Tibial artery (tissue), 4 donors: ENCODE measurements at regions not wholly inside any gene's neighbourhood (a gene's known extent, or its start where the extent isn't known, plus 50 kb on each side); places are given as distances from the start of the nearest gene placed in this dataset.

Experiments used
- DNase-seq, 2 donors: peaks; one replicate each; pipeline ENCODE4 v3.0.0-alpha.2; 2019
- H3K27ac ChIP-seq, 2 donors: fragments of 200-600 bp; sonication (generic) in 1 of 2; 1 replicate in 1 of 2; 2 replicates in 1 of 2; pipeline ENCODE4 v1.5.1; 2018 to 2019; ENCODE audit warnings: mild to moderate bottlenecking in 1 of 2
- H3K27me3 ChIP-seq, 2 donors: fragments of 200-600 bp; sonication (generic) in 1 of 2; one replicate each; pipeline versions ENCODE4 v1.5.1 to v1.6.0; 2016 to 2019
- H3K36me3 ChIP-seq, 3 donors: fragments of 200-600 bp; sonication (generic) in 2 of 3; one replicate each; pipeline ENCODE4 v1.5.1; 2016 to 2019; ENCODE audit warnings: mild to moderate bottlenecking in 2 of 3
- H3K4me1 ChIP-seq, 4 donors: fragments of 200-600 bp; sonication (generic) in 2 of 4; 1 replicate in 3 of 4; 2 replicates in 1 of 4; pipeline ENCODE4 v1.5.1; 2016 to 2019
- H3K4me3 ChIP-seq, 2 donors: fragments of 200-600 bp; sonication (generic) in 1 of 2; 1 replicate in 1 of 2; 2 replicates in 1 of 2; pipeline ENCODE4 v1.5.1; 2018 to 2019; ENCODE audit warnings: mild to moderate bottlenecking in 2 of 2
- H3K9me3 ChIP-seq, 3 donors: fragments of 200-600 bp; sonication (generic) in 1 of 3; one replicate each; pipeline ENCODE4 v1.5.1; 2016 to 2019
- intact Hi-C: fragments of 100-400 bp; cut with DNase I; formaldehyde crosslinking; loops from one replicate; pipeline ENCODE4 v1.15.0; 2023; ENCODE audit warnings: low total_unique reads
- TF ChIP-seq, protein P1 (sequence below), 2 experiments: fragments of 200-600 bp in 1 of 2; fragments of 450-650 bp in 1 of 2; IDR thresholded peaks; one replicate each; pipeline ENCODE4 v1.5.1; 2017 to 2019; ENCODE audit warnings: antibody characterized with exemption in 2 of 2, mild to moderate bottlenecking in 1 of 2, moderate library complexity in 1 of 2

DNA sequence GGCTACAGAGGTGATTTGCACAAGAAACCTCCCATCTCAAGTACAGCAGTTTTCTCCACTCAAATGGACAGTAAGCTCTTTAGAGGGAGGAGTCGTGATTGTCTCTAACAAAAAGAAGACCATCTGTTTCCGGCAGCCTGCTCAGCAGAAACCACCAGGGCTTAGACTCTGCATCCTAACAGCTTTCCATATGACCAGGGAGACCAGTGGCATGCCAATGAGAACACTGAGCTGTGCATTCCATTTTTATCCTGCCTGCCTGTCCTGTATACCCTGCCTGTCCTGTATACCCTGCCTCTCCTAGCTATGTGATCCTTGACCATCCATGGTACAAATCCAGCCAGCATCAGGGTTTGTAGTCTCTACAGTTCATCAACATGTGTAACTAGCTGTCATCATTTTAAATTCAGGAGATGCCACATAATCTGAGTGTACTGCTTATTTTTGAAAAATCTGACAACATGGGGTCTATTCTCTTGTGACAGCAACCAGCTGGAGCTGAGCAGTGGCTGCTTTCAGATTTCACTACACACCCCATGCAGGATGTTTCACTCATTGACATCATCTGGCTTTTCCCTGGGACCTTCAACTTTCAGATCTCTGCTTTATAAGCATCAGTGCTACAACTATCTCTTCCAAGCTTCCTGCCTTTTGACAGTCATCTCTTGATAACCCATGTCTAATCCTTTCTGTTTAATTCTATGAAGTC, 50.5 kb upstream of the POU2AF2 start:
- no peaks in the 10 kb centered on the region for H3K27me3 ChIP-seq
- H3K9me3 ChIP-seq: no peaks in the 10 kb centered on the region
- H3K27ac ChIP-seq: no peak overlapping the region
- H3K36me3 ChIP-seq: no peaks in the 10 kb centered on the region
- TF ChIP-seq, protein P1, sequence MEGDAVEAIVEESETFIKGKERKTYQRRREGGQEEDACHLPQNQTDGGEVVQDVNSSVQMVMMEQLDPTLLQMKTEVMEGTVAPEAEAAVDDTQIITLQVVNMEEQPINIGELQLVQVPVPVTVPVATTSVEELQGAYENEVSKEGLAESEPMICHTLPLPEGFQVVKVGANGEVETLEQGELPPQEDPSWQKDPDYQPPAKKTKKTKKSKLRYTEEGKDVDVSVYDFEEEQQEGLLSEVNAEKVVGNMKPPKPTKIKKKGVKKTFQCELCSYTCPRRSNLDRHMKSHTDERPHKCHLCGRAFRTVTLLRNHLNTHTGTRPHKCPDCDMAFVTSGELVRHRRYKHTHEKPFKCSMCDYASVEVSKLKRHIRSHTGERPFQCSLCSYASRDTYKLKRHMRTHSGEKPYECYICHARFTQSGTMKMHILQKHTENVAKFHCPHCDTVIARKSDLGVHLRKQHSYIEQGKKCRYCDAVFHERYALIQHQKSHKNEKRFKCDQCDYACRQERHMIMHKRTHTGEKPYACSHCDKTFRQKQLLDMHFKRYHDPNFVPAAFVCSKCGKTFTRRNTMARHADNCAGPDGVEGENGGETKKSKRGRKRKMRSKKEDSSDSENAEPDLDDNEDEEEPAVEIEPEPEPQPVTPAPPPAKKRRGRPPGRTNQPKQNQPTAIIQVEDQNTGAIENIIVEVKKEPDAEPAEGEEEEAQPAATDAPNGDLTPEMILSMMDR (IDR thresholded peaks at IDR 0.05): no peak
- intact Hi-C loops: no loop called here
- DNase-seq: no peak
- H3K4me1 ChIP-seq: no peaks in the 10 kb centered on the region
- H3K4me3 ChIP-seq: no peak overlapping the region

DNA sequence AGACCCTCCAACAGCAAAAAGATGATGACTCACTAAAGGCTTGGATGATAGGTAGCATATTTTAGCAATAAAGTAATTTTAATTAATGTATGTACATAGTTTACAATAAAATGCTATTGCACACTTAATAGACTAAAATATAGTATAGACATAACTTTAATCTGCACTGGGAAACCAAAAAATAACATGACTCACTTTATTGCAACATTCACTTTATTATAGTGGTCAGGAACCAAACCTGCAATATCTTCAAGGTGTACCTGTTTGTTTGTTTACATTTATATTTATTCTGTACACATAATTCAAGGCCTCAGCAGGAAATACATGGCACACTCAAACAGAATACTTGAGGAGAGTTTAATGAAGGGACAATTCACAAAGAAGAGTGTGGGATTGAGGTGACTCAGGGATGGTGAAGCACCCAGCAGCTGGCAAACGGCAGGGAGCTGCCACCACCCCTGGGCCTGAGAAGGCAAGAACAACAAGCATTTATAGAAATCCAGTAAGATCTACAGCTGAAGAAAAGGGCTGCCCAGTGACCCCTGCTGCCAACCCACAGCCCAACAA, 51.5 kb upstream of the POU2AF2 start:
- intact Hi-C loops: no loop called here

DNA sequence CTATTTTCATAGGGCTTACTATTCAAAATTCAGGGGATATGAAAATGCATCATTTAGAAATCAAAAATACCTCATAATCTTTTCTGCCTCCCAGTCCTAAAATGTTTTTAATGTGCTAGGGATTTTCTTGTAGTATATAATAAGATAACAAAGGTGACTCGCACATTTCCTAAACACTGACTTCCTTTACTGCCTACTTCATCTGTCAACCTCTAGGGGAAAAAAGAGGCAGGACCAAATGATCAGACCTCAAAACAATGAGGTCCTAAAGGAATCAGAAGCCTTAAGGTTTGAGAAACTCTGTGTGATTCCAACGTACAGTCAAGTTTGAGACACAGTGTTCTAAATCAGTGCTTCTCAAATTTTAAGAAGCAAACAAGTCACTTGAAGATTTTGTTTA, 56.1 kb upstream of the POU2AF2 start:
- Histone ChIP-seq H3K27ac (no peak overlapping the region), H3K9me3 (peaks cover 0 to 4% (median 0%) of the 10 kb centered on the region in 3 donors), H3K4me3 (no peak overlapping the region), H3K4me1 (no peaks in the 10 kb centered on the region), H3K27me3 (no peaks in the 10 kb centered on the region), H3K36me3 (no peaks in the 10 kb centered on the region)
- TF ChIP-seq, protein P1 (IDR thresholded peaks at IDR 0.05): no peak
- DNase-seq: no peak
- intact Hi-C loops: no loop called here

More for the DNA sequence above, 51.5 kb upstream of the POU2AF2 start:
- no peaks in the 10 kb centered on the region for H3K4me1 ChIP-seq
- H3K4me3 ChIP-seq: no peak overlapping the region
- no peak for DNase-seq
- no peaks in the 10 kb centered on the region for H3K27me3 ChIP-seq
- H3K9me3 ChIP-seq: no peaks in the 10 kb centered on the region
- TF ChIP-seq, protein P1 (IDR thresholded peaks at IDR 0.05): no peak
- H3K36me3 ChIP-seq: no peaks in the 10 kb centered on the region
- H3K27ac ChIP-seq: no peak overlapping the region

DNA sequence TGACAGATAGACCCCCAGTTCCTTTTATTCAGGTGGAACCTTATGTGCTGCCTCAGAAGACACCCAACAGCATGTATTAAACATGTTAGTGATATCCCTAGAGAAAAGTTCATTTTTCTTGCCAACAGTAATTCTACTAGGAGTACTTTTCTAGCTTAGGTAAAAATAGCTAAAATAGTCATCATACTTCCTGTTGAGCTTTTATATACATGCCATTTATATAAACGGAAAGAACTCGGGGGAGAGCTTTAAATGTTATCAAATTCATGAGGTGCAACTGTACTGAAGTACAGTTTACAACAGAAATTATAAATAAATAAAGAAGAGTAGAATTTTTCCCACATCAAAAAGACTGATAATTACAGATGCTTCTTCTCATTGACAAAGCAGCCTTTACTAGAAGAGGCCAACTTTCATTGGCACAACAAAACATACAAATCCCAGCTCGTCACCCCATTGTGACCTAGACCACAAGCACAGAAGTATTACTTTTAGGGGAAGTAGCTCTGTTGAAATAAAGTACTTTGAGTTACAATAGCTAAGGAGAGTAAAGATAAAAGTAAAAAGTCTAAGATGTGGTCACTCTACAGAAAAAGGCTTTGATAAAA, 59.1 kb upstream of the POU2AF2 start:
- no peaks in the 10 kb centered on the region for H3K4me1 ChIP-seq
- H3K27me3 ChIP-seq: no peaks in the 10 kb centered on the region
- intact Hi-C loops: no loop called here
- no peak overlapping the region for H3K4me3 ChIP-seq
- peaks cover 0 to 4% (median 0%) of the 10 kb centered on the region in 3 donors for H3K9me3 ChIP-seq
- TF ChIP-seq, protein P1 (IDR thresholded peaks at IDR 0.05): no peak
- H3K27ac ChIP-seq: no peak overlapping the region
- no peak for DNase-seq
- no peaks in the 10 kb centered on the region for H3K36me3 ChIP-seq

DNA sequence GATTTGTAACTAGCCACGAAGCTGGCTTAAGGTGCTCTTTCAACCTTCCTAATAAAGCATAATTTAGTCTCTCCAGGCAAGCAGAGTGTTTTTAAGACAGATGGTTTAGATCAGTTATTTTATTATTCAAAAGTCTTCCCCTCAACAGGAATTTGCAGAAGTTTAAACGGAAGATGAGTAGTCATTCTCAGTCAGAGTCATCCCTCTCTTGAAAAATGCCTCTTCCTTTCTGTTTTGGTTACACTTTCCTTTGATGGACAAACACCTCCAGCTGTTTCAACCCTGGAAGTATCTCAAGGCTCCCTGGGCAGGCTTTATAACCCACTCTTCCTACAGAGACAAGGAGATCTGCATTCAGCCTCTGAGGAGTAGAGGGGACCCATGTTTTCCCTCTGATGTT, 60.3 kb upstream of the POU2AF2 start:
- Histone ChIP-seq H3K27me3 (no peaks in the 10 kb centered on the region), H3K4me1 (no peaks in the 10 kb centered on the region), H3K27ac (no peak overlapping the region), H3K9me3 (peaks cover 0 to 4% (median 0%) of the 10 kb centered on the region in 3 donors), H3K36me3 (no peaks in the 10 kb centered on the region), H3K4me3 (no peak overlapping the region)
- no peak for DNase-seq
- TF ChIP-seq, protein P1 (IDR thresholded peaks at IDR 0.05): no peak
- intact Hi-C loops: no loop called here
